Colonic mucosa (tissue), 4 donors: ENCODE measurements at regions not wholly inside any gene's neighbourhood (a gene's known extent, or its start where the extent isn't known, plus 50 kb on each side); places are given as distances from the start of the nearest gene placed in this dataset.

Experiments used
- DNase-seq: peaks from one replicate; pipeline ENCODE4 v3.0.0-alpha.2; 2020
- H3K27ac ChIP-seq: fragments of 200-600 bp; one replicate; pipeline ENCODE4 v1.8.0; 2021
- H3K27me3 ChIP-seq: fragments of 200-600 bp; one replicate; pipeline ENCODE4 v1.8.0; 2021
- H3K36me3 ChIP-seq: fragments of 200-600 bp; one replicate; pipeline ENCODE4 v1.8.0; 2021
- H3K4me1 ChIP-seq: fragments of 200-600 bp; one replicate; pipeline ENCODE4 v1.8.0; 2021; ENCODE audit warnings: mild to moderate bottlenecking
- H3K4me3 ChIP-seq: fragments of 200-600 bp; one replicate; pipeline ENCODE4 v1.8.0; 2021
- H3K9ac ChIP-seq, 2 donors: one replicate each; pipeline ENCODE4 v1.7.0; 2013; ENCODE audit warnings: control low read depth in 2 of 2, low read depth in 2 of 2, low read length in 2 of 2
- H3K9me3 ChIP-seq: fragments of 200-600 bp; one replicate; pipeline ENCODE4 v1.8.0; 2021
- intact Hi-C: fragments of 100-400 bp; cut with DNase I; formaldehyde crosslinking; loops from one replicate; pipeline ENCODE4 v1.14.1; 2022
- TF ChIP-seq, protein P1 (sequence below): fragments of 200-600 bp; IDR thresholded peaks from one replicate; pipeline ENCODE4 v1.8.0; 2022; ENCODE audit warnings: antibody characterized with exemption, mild to moderate bottlenecking
- donor health status: healthy.
- donor health status: DM: no; HTN: no; CAD: no.
- donor health status: DM: no; HTN: no; CAD: no.

DNA sequence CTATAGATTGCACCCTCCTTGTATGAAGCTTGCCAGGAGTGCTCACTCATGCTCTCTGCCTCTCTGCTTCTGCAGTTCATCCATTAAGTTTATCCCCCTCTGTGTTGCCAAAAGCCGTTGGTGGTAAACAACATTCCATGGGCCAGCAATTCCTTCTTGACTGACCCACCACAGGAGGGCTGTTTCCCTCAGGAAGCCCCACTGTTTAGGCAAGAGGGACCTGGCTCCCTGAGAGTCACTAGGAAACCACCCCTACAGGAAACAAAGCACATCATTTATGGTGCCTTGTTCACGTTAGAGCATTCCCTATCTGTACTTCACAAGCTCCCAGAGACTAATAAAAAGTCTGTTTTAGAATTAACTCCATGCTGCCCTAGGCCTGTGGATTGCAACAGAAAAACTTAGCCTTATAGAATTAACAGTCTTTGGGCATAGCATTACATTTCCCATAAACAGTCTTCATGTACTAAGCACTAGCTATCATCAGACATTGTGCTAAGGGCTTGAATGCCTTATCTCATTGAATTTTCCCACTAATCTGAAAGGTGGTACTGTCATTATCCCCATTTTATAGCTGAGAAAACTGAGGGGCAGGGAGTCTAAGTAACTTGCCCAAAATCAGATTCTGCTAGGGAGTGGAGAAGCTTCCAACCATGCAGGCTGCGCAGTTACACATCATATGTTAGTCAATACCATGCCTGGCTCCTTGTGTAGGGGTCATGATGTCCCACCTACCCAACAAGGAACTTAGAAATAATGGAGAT lies 149.9 kb downstream of the SHQ1 start:
- TF ChIP-seq, protein P1, sequence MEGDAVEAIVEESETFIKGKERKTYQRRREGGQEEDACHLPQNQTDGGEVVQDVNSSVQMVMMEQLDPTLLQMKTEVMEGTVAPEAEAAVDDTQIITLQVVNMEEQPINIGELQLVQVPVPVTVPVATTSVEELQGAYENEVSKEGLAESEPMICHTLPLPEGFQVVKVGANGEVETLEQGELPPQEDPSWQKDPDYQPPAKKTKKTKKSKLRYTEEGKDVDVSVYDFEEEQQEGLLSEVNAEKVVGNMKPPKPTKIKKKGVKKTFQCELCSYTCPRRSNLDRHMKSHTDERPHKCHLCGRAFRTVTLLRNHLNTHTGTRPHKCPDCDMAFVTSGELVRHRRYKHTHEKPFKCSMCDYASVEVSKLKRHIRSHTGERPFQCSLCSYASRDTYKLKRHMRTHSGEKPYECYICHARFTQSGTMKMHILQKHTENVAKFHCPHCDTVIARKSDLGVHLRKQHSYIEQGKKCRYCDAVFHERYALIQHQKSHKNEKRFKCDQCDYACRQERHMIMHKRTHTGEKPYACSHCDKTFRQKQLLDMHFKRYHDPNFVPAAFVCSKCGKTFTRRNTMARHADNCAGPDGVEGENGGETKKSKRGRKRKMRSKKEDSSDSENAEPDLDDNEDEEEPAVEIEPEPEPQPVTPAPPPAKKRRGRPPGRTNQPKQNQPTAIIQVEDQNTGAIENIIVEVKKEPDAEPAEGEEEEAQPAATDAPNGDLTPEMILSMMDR, result no peak
- DNase-seq, result no peak
- Histone ChIP-seq H3K9me3 (no peaks in the 10 kb centered on the region), H3K9ac (no peak overlapping the region), H3K4me3 (no peak overlapping the region), H3K27me3 (no peaks in the 10 kb centered on the region), H3K36me3 (no peaks in the 10 kb centered on the region), H3K27ac (no peak overlapping the region), H3K4me1 (no peaks in the 10 kb centered on the region)
- intact Hi-C loops, result no loop called here

DNA sequence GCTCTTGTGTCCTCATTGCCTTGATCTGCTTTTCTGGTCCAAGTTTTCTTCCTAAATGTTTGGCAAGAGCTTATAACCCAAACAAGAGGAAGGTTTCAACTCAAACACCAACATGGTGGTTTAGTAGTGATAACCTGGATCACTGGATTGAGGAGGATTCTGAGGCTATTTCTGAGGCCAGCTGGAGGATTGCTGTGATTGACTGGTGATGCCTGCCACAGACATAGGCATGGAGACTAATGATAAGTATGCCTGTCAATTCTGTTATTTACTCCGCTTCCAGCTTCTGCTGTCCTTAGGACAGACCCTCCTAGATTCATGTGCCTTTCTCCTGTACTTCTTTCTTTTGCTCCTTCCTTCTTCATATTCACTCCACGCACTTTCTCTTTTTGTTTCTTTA lies 150.5 kb downstream of the SHQ1 start:
- H3K36me3 ChIP-seq, result no peaks in the 10 kb centered on the region
- no peak overlapping the region for H3K27ac ChIP-seq
- no peaks in the 10 kb centered on the region for H3K4me1 ChIP-seq
- no peak for DNase-seq
- no peak overlapping the region for H3K4me3 ChIP-seq
- H3K27me3 ChIP-seq, result no peaks in the 10 kb centered on the region
- TF ChIP-seq, protein P1, result no peak
- intact Hi-C loops, result no loop called here
- no peaks in the 10 kb centered on the region for H3K9me3 ChIP-seq
- no peak overlapping the region for H3K9ac ChIP-seq

DNA sequence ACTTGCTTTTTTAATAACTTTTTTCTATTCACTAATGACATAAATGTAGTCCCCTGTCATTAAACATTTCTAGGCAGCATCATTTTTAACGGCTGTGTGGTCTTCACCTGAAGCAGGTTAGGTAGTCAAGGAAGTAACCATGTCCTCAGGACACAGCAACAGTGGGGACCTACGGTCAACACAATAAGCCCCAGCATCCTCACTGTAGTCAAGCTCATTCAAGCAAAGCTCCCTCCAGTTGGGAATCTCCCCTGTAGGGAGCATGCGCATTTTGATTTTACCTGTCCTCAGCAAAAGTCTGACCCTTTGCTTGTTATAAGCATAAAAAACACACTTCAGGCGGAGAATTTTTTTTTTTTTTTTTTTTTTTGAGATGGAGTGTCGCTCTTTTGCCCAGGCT lies 151.4 kb downstream of the SHQ1 start:
- Histone ChIP-seq H3K36me3 (no peaks in the 10 kb centered on the region), H3K9me3 (no peaks in the 10 kb centered on the region), H3K4me3 (no peak overlapping the region), H3K27me3 (no peaks in the 10 kb centered on the region), H3K4me1 (no peaks in the 10 kb centered on the region), H3K27ac (no peak overlapping the region), H3K9ac (no peak overlapping the region)
- intact Hi-C loops, result no loop called here
- TF ChIP-seq, protein P1, result no peak
- DNase-seq, result no peak

DNA sequence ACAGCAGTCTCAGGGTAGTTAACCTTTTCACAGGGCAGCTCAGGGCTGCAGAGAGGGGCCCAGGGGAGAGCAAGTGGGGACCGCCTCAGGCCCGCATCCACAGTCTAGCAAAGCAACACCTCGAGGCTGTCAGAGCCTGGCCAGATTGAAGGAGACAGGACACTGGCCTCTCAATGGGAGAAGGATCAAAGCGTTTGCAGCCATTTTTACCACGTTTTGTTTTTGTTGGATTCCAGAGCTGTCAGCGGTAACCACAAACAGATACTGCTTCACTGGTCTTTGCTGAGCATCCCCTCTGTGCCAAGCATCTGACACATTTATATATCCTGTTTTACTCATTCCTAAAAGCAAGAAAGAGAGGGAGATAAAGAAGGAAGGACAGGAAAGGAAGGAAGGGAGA lies 153.8 kb downstream of the SHQ1 start:
- Histone ChIP-seq H3K4me3 (no peak overlapping the region), H3K36me3 (no peaks in the 10 kb centered on the region), H3K9me3 (no peaks in the 10 kb centered on the region), H3K4me1 (no peaks in the 10 kb centered on the region), H3K27ac (no peak overlapping the region), H3K27me3 (no peaks in the 10 kb centered on the region), H3K9ac (no peak overlapping the region)
- intact Hi-C loops, result no loop called here
- no peak for DNase-seq
- TF ChIP-seq, protein P1, result no peak

DNA sequence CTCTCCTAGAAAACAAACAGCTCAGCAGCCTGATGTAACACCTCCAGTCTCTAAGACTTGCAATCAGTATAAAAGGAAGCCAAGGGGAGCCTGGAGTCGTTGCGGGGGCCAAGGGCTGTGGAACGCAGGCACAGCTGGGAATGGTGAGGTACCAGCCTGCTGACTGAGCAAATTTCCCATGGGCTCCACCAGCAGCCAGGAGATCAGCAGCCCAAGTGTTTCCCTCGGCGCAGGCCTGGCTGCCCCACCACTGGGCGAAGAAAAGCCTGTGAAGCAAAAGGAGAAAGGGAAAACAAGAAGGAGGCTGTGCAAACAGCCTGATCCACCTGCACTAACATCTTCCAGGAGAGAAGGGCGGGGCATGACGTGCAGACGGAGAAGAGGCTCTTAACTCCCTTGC lies 155.3 kb downstream of the SHQ1 start:
- DNase-seq, result no peak
- TF ChIP-seq, protein P1, result no peak
- Histone ChIP-seq H3K27ac (no peak overlapping the region), H3K27me3 (no peaks in the 10 kb centered on the region), H3K9me3 (no peaks in the 10 kb centered on the region), H3K4me1 (no peaks in the 10 kb centered on the region), H3K4me3 (no peak overlapping the region), H3K9ac (no peak overlapping the region), H3K36me3 (no peaks in the 10 kb centered on the region)
- intact Hi-C loops, result no loop called here
